Ovary (tissue), 3 donors: ENCODE measurements at regions not wholly inside any gene's neighbourhood (a gene's known extent, or its start where the extent isn't known, plus 50 kb on each side); places are given as distances from the start of the nearest gene placed in this dataset.

Source experiments
- POLR2A ChIP-seq: fragments of 450-650 bp; IDR thresholded peaks from one replicate; pipeline ENCODE4 v1.6.1; 2017; ENCODE audit warnings: antibody characterized with exemption, mild to moderate bottlenecking, moderate library complexity
- TF ChIP-seq, protein P1 (sequence below), 3 donors: fragments of 450-650 bp in 2 of 3; fragments of 200-600 bp in 1 of 3; IDR thresholded peaks; one replicate each; pipeline versions ENCODE4 v1.5.1 to v1.8.0; 2016 to 2022; ENCODE audit warnings: antibody characterized with exemption in 3 of 3, mild to moderate bottlenecking in 1 of 3
- donor health status: DM: no; HTN: no; CAD: no.

DNA sequence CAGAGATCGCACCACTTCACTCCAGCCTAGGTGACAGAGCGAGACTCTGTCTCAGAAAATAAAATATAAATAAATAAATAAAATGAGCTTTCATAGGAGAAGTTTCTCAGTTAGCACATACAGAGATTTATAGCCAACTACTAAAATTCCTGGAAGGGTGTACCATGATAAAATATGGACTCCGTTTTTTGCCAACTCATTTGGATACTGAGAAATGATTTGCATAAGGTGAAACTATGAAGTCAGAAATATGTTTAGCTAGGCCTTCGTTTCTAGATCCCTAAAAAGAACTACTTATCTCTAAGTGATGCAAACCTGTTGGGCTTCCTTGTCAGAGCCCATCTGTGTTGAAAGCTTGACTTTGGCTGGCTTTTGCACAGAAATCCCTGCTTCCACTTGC, 56.9 kb upstream of the SLC1A1 start:
- TF ChIP-seq POLR2A, result no peak
- TF ChIP-seq, protein P1, sequence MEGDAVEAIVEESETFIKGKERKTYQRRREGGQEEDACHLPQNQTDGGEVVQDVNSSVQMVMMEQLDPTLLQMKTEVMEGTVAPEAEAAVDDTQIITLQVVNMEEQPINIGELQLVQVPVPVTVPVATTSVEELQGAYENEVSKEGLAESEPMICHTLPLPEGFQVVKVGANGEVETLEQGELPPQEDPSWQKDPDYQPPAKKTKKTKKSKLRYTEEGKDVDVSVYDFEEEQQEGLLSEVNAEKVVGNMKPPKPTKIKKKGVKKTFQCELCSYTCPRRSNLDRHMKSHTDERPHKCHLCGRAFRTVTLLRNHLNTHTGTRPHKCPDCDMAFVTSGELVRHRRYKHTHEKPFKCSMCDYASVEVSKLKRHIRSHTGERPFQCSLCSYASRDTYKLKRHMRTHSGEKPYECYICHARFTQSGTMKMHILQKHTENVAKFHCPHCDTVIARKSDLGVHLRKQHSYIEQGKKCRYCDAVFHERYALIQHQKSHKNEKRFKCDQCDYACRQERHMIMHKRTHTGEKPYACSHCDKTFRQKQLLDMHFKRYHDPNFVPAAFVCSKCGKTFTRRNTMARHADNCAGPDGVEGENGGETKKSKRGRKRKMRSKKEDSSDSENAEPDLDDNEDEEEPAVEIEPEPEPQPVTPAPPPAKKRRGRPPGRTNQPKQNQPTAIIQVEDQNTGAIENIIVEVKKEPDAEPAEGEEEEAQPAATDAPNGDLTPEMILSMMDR (IDR thresholded peaks at IDR 0.05), result no peak
